OCI-LY1 (cell line): ENCODE measurements at regions not wholly inside any gene's neighbourhood (a gene's known extent, or its start where the extent isn't known, plus 50 kb on each side); places are given as distances from the start of the nearest gene placed in this dataset.
A peak's percentile ranks its signal among the peaks of the same experiment; 100 is the strongest.
"Not testable (repeated sequence)": the region's sequence is repeated elsewhere in the genome, so short reads cannot be mapped to it uniquely, and the experiment has no call there.

Source experiments
- H2AFZ ChIP-seq: fragments of 200-600 bp; sonication (generic), shearing (Covaris generic); 2 replicates; pipeline ENCODE4 v1.6.0; 2014; ENCODE audit warnings: antibody characterized with exemption, mild to moderate bottlenecking, low read length
- H3F3A ChIP-seq: fragments of 200-600 bp; sonication (generic), shearing (Covaris generic); 2 replicates; pipeline ENCODE4 v1.6.0; 2014; ENCODE audit warnings: mild to moderate bottlenecking, antibody characterized with exemption, low read length, moderate library complexity; ENCODE audit not compliant: insufficient read depth
- H3K27ac ChIP-seq: fragments of 200-600 bp; sonication (generic); 2 replicates; pipeline ENCODE4 v1.5.1; 2014; ENCODE audit warnings: low read length, mixed run types, mild to moderate bottlenecking, low read depth; ENCODE audit not compliant: poor library complexity, severe bottlenecking
- H3K27me3 ChIP-seq: fragments of 200-600 bp; sonication (generic); 2 replicates; pipeline ENCODE4 v1.6.0; 2014; ENCODE audit warnings: antibody characterized with exemption, mild to moderate bottlenecking, low read length, moderate library complexity; ENCODE audit not compliant: insufficient read depth
- H3K36me3 ChIP-seq: fragments of 200-600 bp; sonication (generic); 2 replicates; pipeline ENCODE4 v1.6.1; 2014; ENCODE audit warnings: mild to moderate bottlenecking, antibody characterized with exemption, low read length, moderate library complexity, mixed read lengths; ENCODE audit not compliant: insufficient read depth
- H3K4me1 ChIP-seq: fragments of 200-600 bp; sonication (generic); 2 replicates; pipeline ENCODE4 v1.5.1; 2014; ENCODE audit warnings: mild to moderate bottlenecking, low read length, moderate library complexity; ENCODE audit not compliant: insufficient read depth, severe bottlenecking
- H3K4me2 ChIP-seq: fragments of 200-600 bp; sonication (generic), shearing (Covaris generic); 2 replicates; pipeline ENCODE4 v1.6.1; 2014; ENCODE audit warnings: low read length
- H3K4me3 ChIP-seq: fragments of 200-600 bp; sonication (generic); 2 replicates; pipeline ENCODE4 v1.5.1; 2014; ENCODE audit warnings: low read length, low read depth, mild to moderate bottlenecking, mixed read lengths; ENCODE audit not compliant: poor library complexity, severe bottlenecking
- H3K79me2 ChIP-seq: fragments of 200-600 bp; shearing (Covaris generic); 2 replicates; pipeline ENCODE4 v1.6.1; 2016; ENCODE audit warnings: mixed run types, low read length, mixed read lengths; ENCODE audit not compliant: insufficient read depth
- H3K9ac ChIP-seq: fragments of 200-600 bp; sonication (generic), shearing (Covaris generic); 2 replicates; pipeline ENCODE4 v1.6.1; 2014; ENCODE audit warnings: mild to moderate bottlenecking, low read length, mixed read lengths
- H3K9me2 ChIP-seq: fragments of 200-600 bp; sonication (generic), shearing (Covaris generic); 2 replicates; pipeline ENCODE4 v1.6.1; 2014; ENCODE audit warnings: low read depth, mild to moderate bottlenecking, low read length, mixed read lengths
- H3K9me3 ChIP-seq: fragments of 200-600 bp; shearing (Covaris generic); 2 replicates; pipeline ENCODE4 v1.6.1; 2014; ENCODE audit warnings: low read length, mixed read lengths
- H4K20me1 ChIP-seq: fragments of 200-600 bp; sonication (generic), shearing (Covaris generic); 2 replicates; pipeline ENCODE4 v1.6.0; 2016; ENCODE audit warnings: mild to moderate bottlenecking, low read length; ENCODE audit not compliant: insufficient read depth
- EZH2 ChIP-seq: fragments of 200-600 bp; sonication (generic), shearing (Covaris generic); IDR thresholded peaks from 2 replicates; pipeline ENCODE4 v1.8.0; 2017; ENCODE audit warnings: borderline replicate concordance, mixed run types, mild to moderate bottlenecking, antibody characterized with exemption, low read length, moderate library complexity, mixed read lengths
- TF ChIP-seq, protein P1 (sequence below): fragments of 200-600 bp; sonication (generic), shearing (Covaris generic); IDR thresholded peaks from 2 replicates; pipeline ENCODE4 v1.5.1; 2017; ENCODE audit warnings: mild to moderate bottlenecking, antibody characterized with exemption, low read length, moderate library complexity, mixed read lengths

DNA sequence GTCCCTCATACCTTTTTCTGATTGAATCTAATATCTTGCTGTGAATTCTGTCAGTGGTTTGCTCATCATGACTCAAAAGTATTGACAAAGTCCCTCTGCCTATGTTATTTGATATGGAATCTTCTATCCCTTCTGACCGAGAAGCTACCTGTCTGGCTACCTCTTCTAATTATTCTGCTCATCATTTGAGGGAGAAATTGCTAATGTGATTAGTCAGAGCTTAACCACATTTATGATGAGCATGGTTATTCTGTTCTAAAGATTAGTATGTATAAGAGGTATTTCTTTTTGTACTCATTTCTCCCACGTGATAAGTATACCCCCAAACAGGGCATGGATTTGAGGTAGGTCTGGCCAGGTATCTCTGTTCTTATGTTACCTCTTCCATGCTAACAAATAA lies 428.4 kb upstream of the KCNMB2 start:
- Histone ChIP-seq H3K4me3 (no peak overlapping the region), H3K4me1 (no peaks in the 10 kb centered on the region)
- TF ChIP-seq, protein P1, sequence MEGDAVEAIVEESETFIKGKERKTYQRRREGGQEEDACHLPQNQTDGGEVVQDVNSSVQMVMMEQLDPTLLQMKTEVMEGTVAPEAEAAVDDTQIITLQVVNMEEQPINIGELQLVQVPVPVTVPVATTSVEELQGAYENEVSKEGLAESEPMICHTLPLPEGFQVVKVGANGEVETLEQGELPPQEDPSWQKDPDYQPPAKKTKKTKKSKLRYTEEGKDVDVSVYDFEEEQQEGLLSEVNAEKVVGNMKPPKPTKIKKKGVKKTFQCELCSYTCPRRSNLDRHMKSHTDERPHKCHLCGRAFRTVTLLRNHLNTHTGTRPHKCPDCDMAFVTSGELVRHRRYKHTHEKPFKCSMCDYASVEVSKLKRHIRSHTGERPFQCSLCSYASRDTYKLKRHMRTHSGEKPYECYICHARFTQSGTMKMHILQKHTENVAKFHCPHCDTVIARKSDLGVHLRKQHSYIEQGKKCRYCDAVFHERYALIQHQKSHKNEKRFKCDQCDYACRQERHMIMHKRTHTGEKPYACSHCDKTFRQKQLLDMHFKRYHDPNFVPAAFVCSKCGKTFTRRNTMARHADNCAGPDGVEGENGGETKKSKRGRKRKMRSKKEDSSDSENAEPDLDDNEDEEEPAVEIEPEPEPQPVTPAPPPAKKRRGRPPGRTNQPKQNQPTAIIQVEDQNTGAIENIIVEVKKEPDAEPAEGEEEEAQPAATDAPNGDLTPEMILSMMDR: no peak
- TF ChIP-seq EZH2: no peak

DNA sequence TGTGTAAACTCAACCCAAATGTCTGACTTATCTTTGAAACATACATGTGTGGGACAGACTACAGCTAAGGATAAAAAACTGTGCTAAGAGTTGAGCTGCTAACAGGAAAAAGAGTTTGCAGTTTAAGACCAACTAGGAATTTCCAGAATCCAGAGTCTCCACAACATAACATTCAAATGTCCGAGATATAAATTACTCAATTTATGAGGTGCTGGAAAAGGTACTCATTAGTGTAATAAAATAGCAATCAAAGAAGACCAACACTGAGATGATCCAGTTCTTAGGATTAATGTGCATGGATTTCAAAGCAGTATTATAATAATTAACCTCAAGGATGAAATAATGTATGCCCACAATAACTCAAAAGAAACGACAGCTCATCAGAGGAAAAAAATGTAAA lies 426.5 kb upstream of the KCNMB2 start:
- H3F3A ChIP-seq: no peaks in the 10 kb centered on the region; the same call in 1 of the 2 replicates
- no peak overlapping the region for H3K9ac ChIP-seq
- no peak overlapping the region for H3K4me3 ChIP-seq
- no peak overlapping the region for H3K27ac ChIP-seq
- H3K27me3 ChIP-seq: no peaks in the 10 kb centered on the region
- H2AFZ ChIP-seq: 0 out of 2 replicates have a peak overlapping the region, but pooled peaks have one; percentile 65
- no peak overlapping the region for H3K4me2 ChIP-seq
- no peaks in the 10 kb centered on the region for H3K79me2 ChIP-seq
- H3K9me3 ChIP-seq: no peaks in the 10 kb centered on the region
- H3K36me3 ChIP-seq: no peaks in the 10 kb centered on the region
- no peaks in the 10 kb centered on the region for H4K20me1 ChIP-seq
- H3K4me1 ChIP-seq: no peaks in the 10 kb centered on the region
- TF ChIP-seq EZH2: no peak
- TF ChIP-seq, protein P1: no peak
- no peaks in the 10 kb centered on the region for H3K9me2 ChIP-seq

More for the DNA sequence above, 428.4 kb upstream of the KCNMB2 start:
- no peaks in the 10 kb centered on the region for H4K20me1 ChIP-seq
- H3F3A ChIP-seq: no peaks in the 10 kb centered on the region
- no peaks in the 10 kb centered on the region for H3K79me2 ChIP-seq
- no peaks in the 10 kb centered on the region for H3K27me3 ChIP-seq
- no peak overlapping the region for H3K4me2 ChIP-seq
- H3K36me3 ChIP-seq: no peaks in the 10 kb centered on the region
- H3K9me2 ChIP-seq: no peaks in the 10 kb centered on the region
- no peak overlapping the region for H2AFZ ChIP-seq
- no peak overlapping the region for H3K9ac ChIP-seq
- H3K9me3 ChIP-seq: no peaks in the 10 kb centered on the region
- no peak overlapping the region for H3K27ac ChIP-seq

DNA sequence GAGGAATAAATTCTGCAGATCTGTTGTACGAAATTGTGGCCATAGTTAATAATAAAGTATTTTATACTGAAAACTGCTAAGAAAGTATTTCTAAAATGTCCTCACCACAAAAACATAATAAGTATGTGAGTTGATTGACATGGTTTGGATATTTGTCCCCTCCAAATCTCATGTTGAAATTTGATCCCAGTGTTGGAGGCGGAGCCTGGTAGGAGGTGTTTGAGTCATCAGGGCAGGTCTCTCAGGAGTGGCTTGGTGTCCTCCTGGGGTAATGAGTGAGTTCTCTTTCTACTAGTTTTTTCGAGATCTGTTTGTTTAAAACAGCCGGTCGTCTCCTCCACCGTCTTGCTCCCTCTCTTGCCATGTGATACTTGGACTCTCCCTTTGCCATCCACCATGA lies 424.1 kb upstream of the KCNMB2 start:
- no peaks in the 10 kb centered on the region; the same call in 1 of the 2 replicates for H3F3A ChIP-seq
- H3K9me2 ChIP-seq: no peaks in the 10 kb centered on the region
- H4K20me1 ChIP-seq: no peaks in the 10 kb centered on the region
- no peak overlapping the region for H2AFZ ChIP-seq
- H3K36me3 ChIP-seq: no peaks in the 10 kb centered on the region
- H3K4me3 ChIP-seq: no peak overlapping the region
- H3K9me3 ChIP-seq: no peaks in the 10 kb centered on the region
- no peak overlapping the region for H3K4me2 ChIP-seq
- no peak overlapping the region for H3K27ac ChIP-seq
- no peaks in the 10 kb centered on the region for H3K4me1 ChIP-seq
- TF ChIP-seq, protein P1: no peak
- TF ChIP-seq EZH2: no peak
- H3K27me3 ChIP-seq: no peaks in the 10 kb centered on the region
- no peak overlapping the region for H3K9ac ChIP-seq
- no peaks in the 10 kb centered on the region for H3K79me2 ChIP-seq

DNA sequence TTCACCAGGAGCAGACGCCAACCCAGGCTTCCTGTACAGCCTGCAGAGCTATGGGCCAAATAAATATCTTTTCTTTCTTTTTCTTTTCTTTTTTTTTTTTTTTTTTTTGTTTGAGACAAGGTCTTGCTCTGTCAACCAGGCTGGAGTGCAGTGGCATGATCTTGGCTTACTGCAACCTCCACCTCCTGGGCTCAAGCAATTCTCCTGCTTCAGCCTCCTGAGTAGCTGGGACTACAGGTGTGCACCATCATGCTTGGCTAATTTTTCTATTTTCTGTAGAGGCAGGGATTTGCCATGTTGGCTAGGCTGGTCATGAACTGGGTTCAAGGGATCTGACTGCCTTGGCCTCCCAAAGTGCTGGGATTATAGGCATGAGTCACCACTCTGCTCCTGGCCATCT lies 423.7 kb upstream of the KCNMB2 start:
- H2AFZ ChIP-seq, H3K4me2 ChIP-seq, H3K4me3 ChIP-seq, H3K9ac ChIP-seq, H4K20me1 ChIP-seq, H3K9me2 ChIP-seq, H3K27ac ChIP-seq, H3K79me2 ChIP-seq, H3F3A ChIP-seq, H3K9me3 ChIP-seq, H3K36me3 ChIP-seq, H3K27me3 ChIP-seq, H3K4me1 ChIP-seq: not testable (repeated sequence)
